Activated naive CD4-positive, alpha-beta T cell treated with anti-CD3 and anti-CD28 coated beads, Interleukin-2, amount 50 U/mL, for 24 hours (primary cell): ENCODE measurements at regions not wholly inside any gene's neighbourhood (a gene's known extent, or its start where the extent isn't known, plus 50 kb on each side); places are given as distances from the start of the nearest gene placed in this dataset.

Experiments
- H3K27ac Mint-ChIP-seq: one replicate; pipeline ENCODE4 v1.8.0; 2021; ENCODE audit warnings: mild to moderate bottlenecking, mixed read lengths
- H3K27me3 Mint-ChIP-seq: one replicate; pipeline ENCODE4 v1.8.0; 2021; ENCODE audit warnings: mixed read lengths
- H3K36me3 Mint-ChIP-seq: one replicate; pipeline ENCODE4 v1.8.0; 2021; ENCODE audit warnings: mixed read lengths
- H3K4me1 Mint-ChIP-seq: one replicate; pipeline ENCODE4 v1.8.0; 2021; ENCODE audit warnings: mixed read lengths
- H3K4me3 Mint-ChIP-seq: one replicate; pipeline ENCODE4 v1.8.0; 2021; ENCODE audit warnings: mild to moderate bottlenecking, mixed read lengths
- H3K9me3 Mint-ChIP-seq: one replicate; pipeline ENCODE4 v1.8.0; 2021; ENCODE audit warnings: mixed read lengths

DNA sequence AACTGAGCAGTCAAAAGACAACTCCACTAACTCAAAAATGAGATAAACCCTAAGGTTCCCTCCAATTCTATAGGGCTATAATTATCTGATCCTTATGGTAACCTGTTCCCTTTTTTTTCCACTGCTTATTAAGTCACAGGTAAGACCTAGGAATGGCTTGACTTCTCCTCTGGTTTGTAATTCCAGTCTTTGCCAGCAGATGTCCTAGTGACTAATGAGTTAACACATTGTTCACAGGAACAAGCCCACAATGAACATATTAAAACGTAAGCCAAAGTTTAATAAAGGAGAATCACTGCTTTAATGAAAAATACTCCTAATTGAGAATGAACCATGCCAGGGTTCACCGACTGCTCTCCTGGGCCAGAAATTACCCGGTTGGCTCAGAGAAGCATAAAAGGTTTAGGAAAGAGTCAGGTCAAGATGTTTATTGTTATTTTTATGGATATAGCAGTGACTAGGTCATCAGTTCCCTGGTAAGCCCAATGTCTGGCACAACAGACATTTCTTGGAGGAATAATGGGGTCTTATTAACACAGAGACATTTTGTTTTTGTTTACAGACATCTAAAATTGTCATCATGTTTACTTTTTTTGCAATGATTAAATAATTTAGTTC is 120.1 kb downstream of the ELAPOR2 start:
- peaks cover 3% of the 10 kb centered on the region for H3K4me1 Mint-ChIP-seq
- H3K9me3 Mint-ChIP-seq: no peaks in the 10 kb centered on the region
- H3K4me3 Mint-ChIP-seq: no peak overlapping the region
- no peaks in the 10 kb centered on the region for H3K27me3 Mint-ChIP-seq
- no peaks in the 10 kb centered on the region for H3K36me3 Mint-ChIP-seq
- no peak overlapping the region for H3K27ac Mint-ChIP-seq

DNA sequence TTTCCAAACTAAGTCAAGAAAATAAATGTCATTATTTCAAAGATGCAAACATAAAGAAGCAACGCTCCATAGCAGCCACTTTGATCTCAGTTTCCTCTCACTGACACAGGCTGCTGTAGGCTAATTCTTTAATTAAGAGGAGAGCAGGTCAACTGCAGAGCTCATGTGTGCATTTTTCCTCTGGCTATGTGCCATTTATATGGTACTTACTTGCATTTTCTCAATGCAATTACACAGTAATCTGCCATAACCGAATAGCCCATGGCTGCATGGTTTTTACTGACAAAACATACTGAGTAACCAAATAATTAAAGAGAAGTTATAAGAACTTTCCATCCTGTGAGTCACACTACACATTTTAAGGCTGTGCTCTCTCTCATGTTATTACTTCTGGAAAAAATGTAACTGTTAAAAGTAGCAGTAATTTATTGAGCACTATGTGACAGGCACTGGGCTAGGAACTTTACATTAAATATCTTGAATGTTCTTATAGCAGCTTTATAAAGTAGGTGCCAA is 122.0 kb downstream of the ELAPOR2 start:
- peaks cover 3% of the 10 kb centered on the region for H3K4me1 Mint-ChIP-seq
- no peaks in the 10 kb centered on the region for H3K9me3 Mint-ChIP-seq
- H3K36me3 Mint-ChIP-seq: no peaks in the 10 kb centered on the region
- no peaks in the 10 kb centered on the region for H3K27me3 Mint-ChIP-seq
- H3K27ac Mint-ChIP-seq: no peak overlapping the region
- no peak overlapping the region for H3K4me3 Mint-ChIP-seq

DNA sequence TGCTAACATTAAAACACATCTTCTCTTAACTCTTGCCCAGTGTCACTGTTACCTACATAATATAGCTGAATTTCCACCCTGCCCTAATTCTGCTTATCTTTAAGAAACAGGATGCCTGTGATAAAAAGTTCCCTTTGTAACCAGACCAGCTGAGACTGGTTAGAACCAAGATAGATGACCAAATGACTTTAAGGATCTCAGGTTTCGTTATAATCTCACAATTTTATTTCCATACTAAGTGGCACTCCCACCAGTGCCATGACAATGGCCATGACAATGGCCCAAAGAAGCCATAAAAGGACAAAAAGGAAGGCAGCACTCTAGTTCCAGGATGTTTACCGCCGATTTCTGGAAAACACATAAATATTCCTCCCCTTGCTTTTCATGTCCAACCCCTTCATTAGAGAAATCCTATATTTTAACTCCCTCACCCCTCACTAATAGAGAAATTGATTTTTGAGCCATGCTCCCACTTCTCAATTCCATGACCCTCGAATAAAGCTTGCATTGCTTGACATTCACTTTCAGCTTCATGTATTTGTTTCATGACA is 126.1 kb downstream of the ELAPOR2 start:
- Mint-ChIP-seq H3K9me3 (no peaks in the 10 kb centered on the region), H3K36me3 (no peaks in the 10 kb centered on the region), H3K4me3 (no peak overlapping the region), H3K4me1 (peaks cover 4% of the 10 kb centered on the region), H3K27me3 (no peaks in the 10 kb centered on the region), H3K27ac (no peak overlapping the region)

DNA sequence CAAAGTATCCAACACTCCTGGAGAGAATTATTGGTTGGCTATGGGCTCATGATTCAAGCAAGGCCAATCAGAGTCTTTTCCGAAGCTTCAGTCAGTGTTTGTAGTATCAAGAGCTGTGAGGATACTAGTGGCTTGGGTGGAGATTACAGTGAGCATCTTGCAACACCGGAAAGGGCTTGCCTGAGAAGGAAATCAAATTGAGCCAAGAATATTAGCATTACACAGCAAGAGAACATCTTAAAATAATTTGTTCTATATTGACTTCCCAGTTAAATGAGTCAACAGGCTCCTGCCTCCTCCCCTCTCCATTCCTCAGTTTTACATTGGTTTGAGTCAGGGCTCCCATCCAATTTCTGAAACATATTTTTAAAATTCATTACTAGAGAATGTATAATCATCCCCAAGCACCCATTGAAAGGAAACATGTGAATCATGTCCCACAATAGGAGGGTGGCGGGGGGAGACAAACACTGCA is 127.4 kb downstream of the ELAPOR2 start:
- no peak overlapping the region for H3K4me3 Mint-ChIP-seq
- no peaks in the 10 kb centered on the region for H3K9me3 Mint-ChIP-seq
- peaks cover 4% of the 10 kb centered on the region for H3K4me1 Mint-ChIP-seq
- H3K27ac Mint-ChIP-seq: no peak overlapping the region
- H3K27me3 Mint-ChIP-seq: peaks cover 2% of the 10 kb centered on the region
- H3K36me3 Mint-ChIP-seq: no peaks in the 10 kb centered on the region

DNA sequence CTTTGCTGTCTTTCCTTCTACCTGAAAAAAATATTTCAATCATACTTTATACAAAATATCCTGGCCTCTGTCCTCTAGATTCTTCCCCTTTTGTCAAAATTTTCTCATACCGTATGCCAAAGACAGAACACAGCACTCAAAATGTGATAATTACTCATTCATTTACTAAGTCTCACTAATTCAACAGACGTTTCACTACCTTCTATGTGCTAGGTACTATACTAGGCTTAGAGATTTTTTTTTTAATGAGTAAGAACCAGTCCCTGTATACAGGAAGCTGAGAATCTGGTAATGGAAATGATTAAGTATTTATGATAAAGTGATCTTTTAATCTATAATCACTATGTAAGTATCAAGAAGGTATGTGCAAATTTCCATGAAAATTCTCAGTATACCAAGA is 128.0 kb downstream of the ELAPOR2 start:
- Mint-ChIP-seq H3K27me3 (peaks cover 4% of the 10 kb centered on the region), H3K4me1 (peaks cover 4% of the 10 kb centered on the region), H3K4me3 (no peak overlapping the region), H3K27ac (no peak overlapping the region), H3K9me3 (no peaks in the 10 kb centered on the region), H3K36me3 (no peaks in the 10 kb centered on the region)

DNA sequence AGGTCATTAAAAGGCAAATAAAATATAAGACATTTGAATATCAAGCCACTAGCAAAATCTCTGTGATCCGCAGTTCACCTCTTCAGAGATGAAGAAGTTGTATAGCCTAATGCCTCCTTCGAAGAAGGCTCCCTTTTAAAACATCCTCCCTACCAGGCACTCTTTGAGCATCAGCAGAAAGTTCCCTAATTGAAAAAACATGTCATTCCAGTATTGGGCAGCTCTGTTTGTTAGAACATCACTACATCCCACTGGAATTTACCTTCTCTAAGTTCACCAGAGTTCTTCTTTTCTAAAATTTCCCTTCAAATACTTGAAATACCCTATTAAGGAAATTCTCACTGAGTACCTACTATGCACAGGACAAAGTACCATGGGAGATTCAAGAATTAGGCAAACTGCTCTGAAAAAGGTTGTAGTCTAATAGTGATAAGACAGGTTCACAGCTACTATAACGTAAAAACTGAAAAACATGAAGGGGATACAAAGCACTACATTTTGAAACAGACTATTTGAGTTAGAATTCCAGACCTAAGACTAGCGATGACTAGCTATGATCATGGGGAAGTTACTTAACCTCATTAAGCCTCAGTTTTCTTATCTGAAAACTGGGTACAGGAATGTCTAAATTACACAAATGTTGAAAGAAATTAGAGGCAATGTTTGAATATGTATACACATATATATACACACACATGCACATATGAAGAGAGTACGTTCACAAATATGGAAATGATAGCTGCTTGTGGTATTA is 128.7 kb downstream of the ELAPOR2 start:
- Mint-ChIP-seq H3K4me1 (peaks cover 4% of the 10 kb centered on the region), H3K9me3 (no peaks in the 10 kb centered on the region), H3K36me3 (no peaks in the 10 kb centered on the region), H3K27ac (no peak overlapping the region), H3K4me3 (no peak overlapping the region), H3K27me3 (peaks cover 4% of the 10 kb centered on the region)

DNA sequence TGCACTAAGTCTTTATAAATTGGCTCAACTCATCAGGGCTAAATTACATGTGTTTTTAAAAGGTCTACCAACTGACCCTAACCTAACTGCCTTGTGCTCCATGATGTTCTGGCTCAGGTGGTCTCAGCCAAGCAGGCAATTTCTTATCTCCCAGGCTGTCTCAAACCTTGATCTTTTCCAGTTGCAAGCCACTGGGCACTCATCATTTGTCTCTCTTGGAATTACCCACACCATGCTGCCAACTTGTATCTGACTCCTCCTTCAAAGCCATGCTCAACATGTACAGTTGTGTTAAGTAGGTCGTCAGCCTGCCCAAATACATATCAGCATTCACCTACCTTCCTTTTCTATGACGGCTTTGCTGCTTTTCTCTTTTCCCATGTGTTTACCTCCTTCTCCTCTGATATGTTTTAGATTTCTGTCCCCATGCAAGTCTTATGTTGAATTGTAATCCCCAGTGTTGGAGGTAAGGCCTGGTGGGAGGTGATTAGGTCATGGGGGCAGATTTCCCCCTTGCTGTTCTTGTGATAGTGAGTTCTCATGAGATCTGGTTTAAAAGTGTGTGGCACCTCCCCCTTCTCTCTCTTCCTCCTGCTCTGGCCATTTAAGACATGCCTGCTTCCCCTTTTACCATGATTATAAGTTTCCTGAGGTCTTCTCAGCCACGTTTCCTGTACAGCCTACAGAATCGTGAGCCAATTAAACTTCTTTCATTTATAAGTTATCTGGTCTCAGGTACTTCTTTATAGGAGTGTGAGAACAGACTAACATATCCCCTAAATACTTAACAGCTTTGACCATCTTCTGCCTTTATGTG is 130.0 kb downstream of the ELAPOR2 start:
- H3K4me1 Mint-ChIP-seq: peaks cover 4% of the 10 kb centered on the region
- no peaks in the 10 kb centered on the region for H3K9me3 Mint-ChIP-seq
- no peak overlapping the region for H3K27ac Mint-ChIP-seq
- H3K36me3 Mint-ChIP-seq: no peaks in the 10 kb centered on the region
- H3K4me3 Mint-ChIP-seq: no peak overlapping the region
- peaks cover 4% of the 10 kb centered on the region for H3K27me3 Mint-ChIP-seq

DNA sequence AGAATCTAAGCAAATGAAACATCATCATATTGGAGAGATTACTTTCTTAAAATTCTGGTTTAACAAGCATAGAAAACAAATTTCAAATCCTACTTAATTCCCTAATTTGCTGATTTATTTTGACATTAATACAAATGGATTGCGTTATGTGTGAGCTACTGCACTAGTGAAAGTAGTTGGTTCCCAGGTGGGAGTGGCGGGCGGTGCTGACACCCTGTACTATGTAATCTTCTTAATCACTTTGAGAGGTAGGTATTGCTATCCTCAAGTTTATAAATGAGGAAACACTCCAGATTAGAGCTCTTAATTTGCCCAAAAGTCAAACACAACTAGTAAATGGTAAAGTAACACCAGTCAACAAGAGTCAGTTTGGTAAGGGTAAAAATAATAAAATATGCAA is 131.1 kb downstream of the ELAPOR2 start:
- Mint-ChIP-seq H3K27ac (no peak overlapping the region), H3K36me3 (no peaks in the 10 kb centered on the region), H3K4me1 (peaks cover 4% of the 10 kb centered on the region), H3K4me3 (no peak overlapping the region), H3K27me3 (peaks cover 4% of the 10 kb centered on the region), H3K9me3 (no peaks in the 10 kb centered on the region)

DNA sequence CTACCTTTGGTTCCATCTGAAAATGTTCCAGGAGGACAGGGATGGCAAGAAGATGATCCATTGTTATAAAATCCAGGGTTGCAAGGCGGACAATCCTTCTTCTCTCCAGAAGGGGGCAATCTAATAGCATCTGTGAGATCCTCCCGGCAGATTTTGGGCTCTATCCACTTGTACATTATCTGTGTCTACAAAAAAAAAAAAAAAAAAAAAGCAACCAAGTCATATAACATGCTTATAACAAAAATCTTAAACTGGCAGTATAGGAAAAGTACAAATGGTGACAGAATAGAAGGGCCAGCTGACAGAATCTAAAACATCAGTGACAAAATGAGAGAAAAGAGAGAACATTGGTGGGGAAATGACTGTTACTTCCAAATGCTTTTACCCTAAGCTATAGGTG is 132.7 kb downstream of the ELAPOR2 start:
- Mint-ChIP-seq H3K27me3 (peaks cover 4% of the 10 kb centered on the region), H3K9me3 (no peaks in the 10 kb centered on the region), H3K4me1 (peaks cover 4% of the 10 kb centered on the region), H3K36me3 (no peaks in the 10 kb centered on the region), H3K27ac (no peak overlapping the region), H3K4me3 (no peak overlapping the region)

DNA sequence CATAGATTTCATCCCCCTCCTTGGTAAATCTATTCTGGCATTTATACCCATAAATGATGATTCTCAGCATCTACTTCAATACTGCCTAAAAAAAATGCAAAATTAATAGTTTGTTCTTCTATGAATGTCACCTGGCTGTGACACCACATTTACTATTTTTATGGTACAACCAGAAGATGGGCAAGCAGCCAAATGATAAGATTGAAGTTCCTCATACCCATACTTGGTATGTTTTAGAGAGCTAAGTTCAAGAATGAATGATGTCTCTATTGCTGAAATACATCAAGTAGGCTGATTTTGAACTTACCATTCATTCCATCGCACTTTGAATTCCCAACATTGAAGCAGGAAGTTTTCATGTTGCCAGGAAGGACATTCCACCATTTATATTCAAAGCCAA is 134.2 kb downstream of the ELAPOR2 start:
- peaks cover 4% of the 10 kb centered on the region for H3K27me3 Mint-ChIP-seq
- H3K27ac Mint-ChIP-seq: no peak overlapping the region
- H3K4me3 Mint-ChIP-seq: no peak overlapping the region
- no peaks in the 10 kb centered on the region for H3K36me3 Mint-ChIP-seq
- H3K9me3 Mint-ChIP-seq: no peaks in the 10 kb centered on the region
- no peaks in the 10 kb centered on the region for H3K4me1 Mint-ChIP-seq

DNA sequence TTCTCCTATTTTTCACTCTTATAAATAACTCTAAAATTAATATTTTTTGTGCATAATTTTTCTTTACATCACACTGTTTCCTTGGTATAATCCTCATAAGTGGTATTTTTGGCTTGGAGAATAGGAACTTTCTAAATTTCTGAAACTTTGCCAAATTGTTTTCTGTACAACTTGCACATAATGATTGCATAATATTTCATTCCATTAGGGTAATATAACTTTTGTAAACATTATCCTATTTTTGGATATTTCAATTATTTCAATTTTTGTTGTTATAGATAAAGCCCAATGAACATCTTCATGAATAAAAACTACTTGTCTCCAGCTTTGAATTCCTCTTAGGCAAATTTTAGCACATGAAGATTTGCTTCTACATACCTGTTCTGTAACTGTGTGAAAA is 135.9 kb downstream of the ELAPOR2 start:
- Mint-ChIP-seq H3K4me3 (no peak overlapping the region), H3K4me1 (no peaks in the 10 kb centered on the region), H3K9me3 (no peaks in the 10 kb centered on the region), H3K27ac (no peak overlapping the region), H3K36me3 (no peaks in the 10 kb centered on the region), H3K27me3 (peaks cover 4% of the 10 kb centered on the region)

DNA sequence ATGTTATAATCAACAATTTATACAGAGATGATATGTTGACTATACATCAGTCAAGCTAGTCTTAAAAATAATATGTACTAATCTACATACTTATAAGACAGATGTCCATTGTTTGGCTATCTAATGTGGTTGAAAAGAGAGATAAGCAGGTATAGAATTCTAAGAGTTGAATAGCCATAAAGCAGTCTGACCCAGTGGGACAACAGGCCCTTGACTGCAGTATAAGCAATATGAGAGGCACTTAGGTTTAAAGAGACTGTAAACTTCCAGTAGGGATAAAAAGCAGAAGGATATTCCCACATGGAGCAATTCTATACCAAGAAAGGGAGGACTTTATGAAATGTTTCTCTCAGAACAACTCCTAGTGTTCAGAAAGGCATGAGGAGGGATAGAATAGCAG is 139.3 kb downstream of the ELAPOR2 start:
- Mint-ChIP-seq H3K27me3 (no peaks in the 10 kb centered on the region), H3K9me3 (no peaks in the 10 kb centered on the region), H3K4me1 (no peaks in the 10 kb centered on the region), H3K4me3 (no peak overlapping the region), H3K27ac (no peak overlapping the region), H3K36me3 (no peaks in the 10 kb centered on the region)

DNA sequence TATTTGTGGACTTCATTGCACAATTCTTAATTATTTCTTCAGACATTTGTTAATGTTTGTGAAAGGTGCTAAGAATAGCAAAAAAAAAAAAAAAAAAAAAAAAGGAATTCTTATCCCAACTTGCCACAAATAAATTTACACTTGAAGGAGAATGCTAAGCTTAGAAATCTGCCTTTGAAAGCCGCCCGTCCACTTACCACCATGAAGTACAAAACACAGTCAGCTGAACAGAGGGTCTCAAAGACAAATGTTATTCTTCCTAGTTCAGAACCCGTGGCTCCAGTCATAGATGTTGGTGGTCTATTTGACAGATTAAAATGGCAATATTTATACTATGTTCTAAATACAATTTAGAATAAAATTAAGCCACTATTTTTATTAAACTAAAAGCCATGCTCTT is 141.2 kb downstream of the ELAPOR2 start:
- Mint-ChIP-seq H3K27me3 (no peaks in the 10 kb centered on the region), H3K4me3 (no peak overlapping the region), H3K36me3 (no peaks in the 10 kb centered on the region), H3K27ac (no peak overlapping the region), H3K9me3 (no peaks in the 10 kb centered on the region), H3K4me1 (no peaks in the 10 kb centered on the region)

DNA sequence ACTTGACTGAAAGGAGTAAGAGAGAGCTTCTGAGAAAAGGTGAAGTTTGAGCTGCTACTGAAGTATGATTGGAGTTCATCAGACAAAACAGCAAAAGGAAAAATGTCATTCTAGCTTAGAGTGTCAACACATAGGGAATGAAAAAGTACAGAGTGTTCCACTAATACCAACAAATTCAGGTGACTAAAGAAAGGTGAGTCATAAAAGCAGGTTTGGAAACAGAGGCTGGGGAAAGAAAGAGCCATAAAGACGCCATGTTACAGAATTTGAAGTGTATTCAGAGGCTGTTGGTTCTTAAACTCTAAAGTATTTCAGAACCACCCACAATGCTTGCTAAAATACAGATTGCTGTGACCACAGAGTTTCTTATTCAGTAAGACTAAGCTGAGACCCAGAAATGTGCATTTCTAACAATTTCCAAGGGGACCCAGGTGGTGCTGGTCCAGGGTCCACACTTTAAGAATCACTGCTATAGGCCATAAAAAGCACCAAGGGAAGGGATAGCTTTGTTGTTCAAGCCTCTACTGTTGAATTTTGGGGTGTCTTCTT is 143.1 kb downstream of the ELAPOR2 start:
- H3K27ac Mint-ChIP-seq: no peak overlapping the region
- H3K4me3 Mint-ChIP-seq: no peak overlapping the region
- no peaks in the 10 kb centered on the region for H3K27me3 Mint-ChIP-seq
- no peaks in the 10 kb centered on the region for H3K4me1 Mint-ChIP-seq
- H3K36me3 Mint-ChIP-seq: no peaks in the 10 kb centered on the region
- H3K9me3 Mint-ChIP-seq: no peaks in the 10 kb centered on the region

DNA sequence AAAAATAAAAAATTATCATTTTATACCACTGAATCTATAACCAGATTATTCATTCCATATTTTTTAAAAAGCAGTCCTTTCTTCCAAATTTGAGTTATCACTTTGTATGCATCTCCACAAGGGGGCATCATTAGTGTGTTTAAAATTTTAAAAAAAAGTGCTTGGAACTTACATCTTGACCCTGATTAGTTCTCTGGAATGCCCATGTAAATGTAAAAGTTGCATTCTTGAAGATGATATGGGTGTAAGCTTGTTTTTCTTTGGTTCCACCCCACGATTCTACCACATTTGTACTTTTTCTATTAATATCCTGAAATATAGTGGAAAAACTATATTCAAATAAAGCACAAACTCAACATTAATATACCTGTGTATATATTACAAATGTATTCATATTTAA is 144.9 kb downstream of the ELAPOR2 start:
- H3K27me3 Mint-ChIP-seq: no peaks in the 10 kb centered on the region
- no peaks in the 10 kb centered on the region for H3K4me1 Mint-ChIP-seq
- no peak overlapping the region for H3K27ac Mint-ChIP-seq

More for the DNA sequence above, 144.9 kb downstream of the ELAPOR2 start:
- Mint-ChIP-seq H3K9me3 (no peaks in the 10 kb centered on the region), H3K36me3 (no peaks in the 10 kb centered on the region), H3K4me3 (no peak overlapping the region)
